ENCODE measurements at regions not wholly inside any gene's neighbourhood (a gene's known extent, or its start where the extent isn't known, plus 50 kb on each side); places are given as distances from the start of the nearest gene placed in this dataset.

DNA sequence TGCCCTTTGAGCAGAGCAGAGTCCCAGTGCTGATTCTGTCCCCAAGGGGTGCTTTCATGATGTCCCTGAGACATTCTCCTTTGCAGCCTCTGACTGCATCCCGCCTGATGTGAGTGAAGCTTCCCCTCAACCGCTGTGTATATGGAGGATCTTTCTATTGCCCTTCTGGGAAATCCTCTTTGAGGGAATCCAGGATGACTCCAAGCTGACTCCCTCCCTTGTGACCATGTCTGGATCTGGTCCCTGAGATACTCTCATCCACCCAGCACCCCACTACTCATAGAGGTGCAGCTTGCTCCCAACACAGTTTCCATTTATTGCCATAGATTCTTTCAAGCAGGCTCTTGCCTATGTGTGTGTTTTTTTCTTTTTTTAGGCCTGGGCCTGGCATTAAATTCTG, 216.5 kb downstream of the SEC61B start:
- TF ChIP-seq, protein P1, sequence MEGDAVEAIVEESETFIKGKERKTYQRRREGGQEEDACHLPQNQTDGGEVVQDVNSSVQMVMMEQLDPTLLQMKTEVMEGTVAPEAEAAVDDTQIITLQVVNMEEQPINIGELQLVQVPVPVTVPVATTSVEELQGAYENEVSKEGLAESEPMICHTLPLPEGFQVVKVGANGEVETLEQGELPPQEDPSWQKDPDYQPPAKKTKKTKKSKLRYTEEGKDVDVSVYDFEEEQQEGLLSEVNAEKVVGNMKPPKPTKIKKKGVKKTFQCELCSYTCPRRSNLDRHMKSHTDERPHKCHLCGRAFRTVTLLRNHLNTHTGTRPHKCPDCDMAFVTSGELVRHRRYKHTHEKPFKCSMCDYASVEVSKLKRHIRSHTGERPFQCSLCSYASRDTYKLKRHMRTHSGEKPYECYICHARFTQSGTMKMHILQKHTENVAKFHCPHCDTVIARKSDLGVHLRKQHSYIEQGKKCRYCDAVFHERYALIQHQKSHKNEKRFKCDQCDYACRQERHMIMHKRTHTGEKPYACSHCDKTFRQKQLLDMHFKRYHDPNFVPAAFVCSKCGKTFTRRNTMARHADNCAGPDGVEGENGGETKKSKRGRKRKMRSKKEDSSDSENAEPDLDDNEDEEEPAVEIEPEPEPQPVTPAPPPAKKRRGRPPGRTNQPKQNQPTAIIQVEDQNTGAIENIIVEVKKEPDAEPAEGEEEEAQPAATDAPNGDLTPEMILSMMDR (conservative IDR thresholded peaks at IDR 0.05 in 1 of 2, IDR thresholded peaks at IDR 0.05 in 1 of 2; ENCODE audit: extremely low read depth in 1 of 2, insufficient read depth in 1 of 2, low read depth in 1 of 2, low read length in 2 of 2), result no peak
- no peak for TF ChIP-seq EZH2 (IDR thresholded peaks at IDR 0.05; ENCODE audit: borderline replicate concordance, low read length)
